ENCODE measurements at regions not wholly inside any gene's neighbourhood (a gene's known extent, or its start where the extent isn't known, plus 50 kb on each side); places are given as distances from the start of the nearest gene placed in this dataset.

DNA sequence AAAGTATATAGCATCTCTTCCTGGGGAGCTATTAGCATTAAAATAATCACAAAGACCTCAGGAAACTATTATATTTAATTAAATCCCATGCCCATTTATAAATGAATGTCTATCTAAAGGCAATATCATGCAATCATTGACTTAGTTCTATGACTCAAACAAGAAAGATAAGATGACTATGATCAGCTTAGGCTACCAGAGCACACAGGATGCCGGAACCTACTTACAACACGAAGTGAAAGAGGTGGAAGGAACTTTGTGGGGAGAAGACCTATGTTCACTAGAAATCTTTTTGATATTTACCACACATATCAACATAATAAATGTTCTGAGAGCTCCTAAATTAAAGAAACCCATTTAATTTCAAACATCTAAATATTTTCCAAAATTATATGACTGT lies 344.2 kb upstream of the CYLC2 start:
- TF ChIP-seq EZH2 (optimal IDR thresholded peaks at IDR 0.05; ENCODE audit: low read depth, low read length) (no peak), CTCF (IDR thresholded peaks at IDR 0.05; ENCODE audit: low read length) (no peak), EZH2phosphoT487 (IDR thresholded peaks at IDR 0.05; ENCODE audit: low read length) (no peak)
